Activated naive CD4-positive, alpha-beta T cell treated with anti-CD3 and anti-CD28 coated beads, Interleukin-2, amount 50 U/mL, for 72 hours (primary cell): ENCODE measurements at regions not wholly inside any gene's neighbourhood (a gene's known extent, or its start where the extent isn't known, plus 50 kb on each side); places are given as distances from the start of the nearest gene placed in this dataset.

Experiments
- ATAC-seq, 2 donors: fragments of 150-1000 bp; cut with Tn5 transposase; 2 replicates each; pipeline ENCODE4 v1.10.0; 2021; ENCODE audit warnings: mild to moderate bottlenecking in 2 of 2, moderate library complexity in 2 of 2
- DNase-seq, 2 donors: peaks; one replicate each; pipeline ENCODE4 v3.0.0; 2021 to 2022; ENCODE audit warnings: low spot score in 2 of 2
- H3K27ac Mint-ChIP-seq, 2 donors: one replicate each; pipeline ENCODE4 v1.8.0; 2022; ENCODE audit warnings: mild to moderate bottlenecking in 2 of 2, mixed read lengths in 2 of 2
- H3K36me3 Mint-ChIP-seq, 2 donors: one replicate each; pipeline ENCODE4 v1.8.0; 2022; ENCODE audit warnings: mixed read lengths in 2 of 2
- H3K9me3 Mint-ChIP-seq, 2 donors: one replicate each; pipeline ENCODE4 v1.8.0; 2022; ENCODE audit warnings: mixed read lengths in 2 of 2

- Mint-ChIP-seq H3K36me3 (no peaks in the 10 kb centered on the region), H3K27ac (no peak overlapping the region), H3K9me3 (no peaks in the 10 kb centered on the region)
- DNase-seq (no peak), ATAC-seq (no peak)
These were observed 65.6 kb upstream of the PCDH18 start for GRCh38 chr4:137597752-137598430.

DNA sequence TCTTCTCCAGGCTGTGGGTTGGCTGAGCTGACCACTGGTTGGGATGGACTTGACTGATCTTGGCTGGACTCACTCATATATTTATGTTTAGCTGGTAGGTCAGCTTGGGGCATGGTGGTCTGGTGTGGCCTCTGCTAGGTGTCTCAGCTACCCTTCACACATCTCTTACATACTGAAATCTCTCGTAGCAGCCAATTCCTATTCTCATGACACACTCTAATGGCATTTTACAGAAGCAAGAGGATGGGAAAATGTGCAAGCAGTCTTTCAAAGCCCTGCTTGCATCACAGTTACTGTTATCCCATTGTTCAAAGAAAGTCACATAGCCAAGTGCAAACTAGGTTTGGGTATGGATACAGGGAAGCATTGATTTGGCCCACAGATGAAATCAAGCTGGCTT is 55.5 kb upstream of the PCDH18 start:
- Mint-ChIP-seq H3K27ac (no peak overlapping the region), H3K36me3 (no peaks in the 10 kb centered on the region), H3K9me3 (peaks cover 7 to 8% of the 10 kb centered on the region in 2 donors)
- DNase-seq (no peak), ATAC-seq (no peak)

DNA sequence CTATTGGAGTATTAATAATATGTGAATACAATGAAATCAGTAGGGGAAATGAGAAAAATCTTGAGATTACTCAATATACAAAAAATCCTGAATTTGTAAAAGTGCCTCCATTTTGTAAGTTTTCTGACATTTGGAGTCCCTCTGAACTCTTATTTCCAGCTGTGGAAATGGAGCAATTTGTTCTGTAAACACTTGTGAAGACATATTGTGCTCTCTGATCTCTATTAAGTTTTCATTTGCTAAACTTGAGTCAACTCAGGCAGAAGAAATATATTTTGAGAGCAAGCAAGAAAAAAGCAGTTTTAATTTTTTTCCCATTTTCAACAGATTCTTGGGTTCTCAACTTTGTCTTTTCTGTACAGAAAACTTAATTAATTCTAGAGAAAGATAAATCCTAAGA is 51.4 kb upstream of the PCDH18 start:
- Mint-ChIP-seq H3K36me3 (no peaks in the 10 kb centered on the region), H3K27ac (no peak overlapping the region), H3K9me3 (peaks cover 4 to 7% of the 10 kb centered on the region in 2 donors)
- DNase-seq = no peak
- ATAC-seq = no peak
